HG03280 (cell line): ENCODE measurements at regions not wholly inside any gene's neighbourhood (a gene's known extent, or its start where the extent isn't known, plus 50 kb on each side); places are given as distances from the start of the nearest gene placed in this dataset.

Experiments used
- ATAC-seq: cut with Tn5 transposase; IDR thresholded peaks from one replicate; pipeline ENCODE4 v1.9.1; 2021; ENCODE audit warnings: mild to moderate bottlenecking, moderate library complexity; ENCODE audit not compliant: unreplicated experiment

DNA sequence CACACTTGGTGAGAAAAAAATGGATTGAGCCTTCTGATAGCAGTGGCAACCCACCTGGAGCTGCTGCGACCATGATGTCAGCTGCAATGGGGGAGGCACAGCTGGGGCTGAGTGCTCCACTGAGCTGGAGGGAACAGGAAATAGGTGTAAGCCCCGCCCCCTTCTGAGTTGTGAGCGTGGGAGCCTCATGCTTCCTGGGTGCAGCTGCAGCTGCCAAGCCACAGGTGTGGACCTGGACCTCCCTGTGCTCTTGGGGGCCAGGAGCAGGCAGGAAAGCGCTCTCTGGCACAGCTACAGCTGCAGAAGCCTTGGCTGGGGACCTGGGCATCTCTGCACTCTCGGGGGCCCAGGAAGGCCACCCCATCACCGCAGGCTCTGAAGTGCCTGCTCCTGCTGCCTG, 970.6 kb downstream of the DCDC2C start:
- ATAC-seq: no peak

DNA sequence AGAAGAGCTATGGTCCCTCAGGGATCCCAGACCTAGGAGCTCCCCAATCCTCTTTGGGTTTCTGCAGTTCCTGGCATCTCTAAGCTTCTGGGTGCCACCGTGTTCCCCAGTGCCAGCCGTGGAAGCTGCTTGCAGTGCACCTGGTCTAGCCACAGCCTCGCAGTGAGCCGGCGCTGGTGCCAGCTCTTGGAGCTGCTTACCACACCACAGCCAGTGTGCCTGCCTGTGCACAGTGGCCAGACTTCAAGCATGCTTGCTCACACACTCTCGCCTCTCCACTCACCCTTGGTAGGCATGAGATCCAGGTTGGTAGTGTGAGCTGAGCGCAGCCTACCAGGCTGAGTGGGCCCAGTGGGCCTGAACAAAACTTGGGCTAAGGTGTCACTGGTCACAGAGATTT, 971.9 kb downstream of the DCDC2C start:
- no peak for ATAC-seq

GRCh38 chr2:4678927-4679326, 975.6 kb downstream of the DCDC2C start:
- ATAC-seq: no peak

GRCh38 chr2:4679391-4679790, 976.0 kb downstream of the DCDC2C start:
- ATAC-seq: no peak

DNA sequence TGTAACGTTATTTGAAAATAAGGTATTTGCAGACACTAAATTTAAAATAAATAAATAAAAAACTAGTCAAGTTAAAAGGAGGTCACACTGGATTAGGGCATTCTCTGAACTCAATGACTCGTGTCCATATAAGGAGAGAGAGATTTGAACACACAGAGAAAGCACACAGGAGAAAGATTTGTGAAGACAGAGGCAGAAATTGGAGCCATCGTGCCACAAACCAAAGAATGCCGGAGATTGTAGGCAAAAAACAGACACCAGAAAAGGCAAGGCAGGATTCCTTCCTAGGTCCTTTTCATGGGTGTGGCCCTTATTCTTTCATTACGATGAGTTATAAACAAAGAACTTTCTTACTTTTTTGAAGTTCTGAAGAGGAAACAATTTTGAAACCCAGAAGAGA, 981.5 kb downstream of the DCDC2C start:
- ATAC-seq: no peak

DNA sequence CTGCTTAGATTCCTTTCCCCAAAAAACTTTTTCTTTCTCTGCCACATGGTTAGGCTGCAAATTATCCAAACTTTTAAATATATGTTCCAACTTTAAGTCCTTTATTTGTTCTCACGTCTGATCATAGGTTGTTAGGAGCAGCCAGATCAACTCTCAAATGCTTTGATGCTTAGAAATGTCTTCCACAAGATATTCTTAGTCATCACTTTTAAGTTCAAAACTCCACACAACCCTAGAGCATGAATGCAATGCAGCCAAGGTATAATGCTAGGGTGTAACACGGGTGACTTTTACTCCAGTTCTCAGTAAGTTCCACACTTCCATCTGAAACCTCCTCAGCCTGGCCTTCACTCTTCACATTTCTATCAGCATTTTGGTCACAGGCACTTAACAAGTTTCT, 987.5 kb downstream of the DCDC2C start:
- ATAC-seq: no peak

GRCh38 chr2:4693266-4693665, 989.9 kb downstream of the DCDC2C start:
- no peak for ATAC-seq

DNA sequence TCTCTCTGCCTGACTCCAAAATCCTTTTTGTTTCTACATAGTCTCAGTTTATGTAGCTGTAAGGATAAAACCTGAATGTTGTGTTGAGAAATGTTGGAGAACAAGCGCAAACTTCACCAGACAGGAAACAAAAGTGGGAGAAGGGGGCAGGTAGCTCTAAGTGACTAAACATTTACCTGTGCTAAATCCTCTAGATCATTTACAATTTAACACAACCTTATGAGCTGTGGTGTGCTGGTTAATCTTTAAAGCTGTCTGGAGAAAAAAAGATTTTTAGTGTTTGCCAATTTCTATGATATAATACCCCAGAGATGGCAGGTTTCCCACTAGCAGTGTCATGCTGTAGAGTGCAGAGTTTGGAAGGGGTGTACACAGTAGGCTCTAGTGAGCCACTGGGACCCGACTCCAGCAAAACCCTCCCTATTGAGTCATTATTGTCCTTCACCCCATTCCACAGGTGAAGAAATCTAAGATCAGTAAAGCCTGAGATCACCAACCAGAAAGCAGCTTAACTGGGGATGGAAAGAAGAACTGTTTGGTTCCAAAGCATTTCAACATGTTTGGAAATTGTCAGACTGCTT, 992.0 kb downstream of the DCDC2C start:
- ATAC-seq: no peak

DNA sequence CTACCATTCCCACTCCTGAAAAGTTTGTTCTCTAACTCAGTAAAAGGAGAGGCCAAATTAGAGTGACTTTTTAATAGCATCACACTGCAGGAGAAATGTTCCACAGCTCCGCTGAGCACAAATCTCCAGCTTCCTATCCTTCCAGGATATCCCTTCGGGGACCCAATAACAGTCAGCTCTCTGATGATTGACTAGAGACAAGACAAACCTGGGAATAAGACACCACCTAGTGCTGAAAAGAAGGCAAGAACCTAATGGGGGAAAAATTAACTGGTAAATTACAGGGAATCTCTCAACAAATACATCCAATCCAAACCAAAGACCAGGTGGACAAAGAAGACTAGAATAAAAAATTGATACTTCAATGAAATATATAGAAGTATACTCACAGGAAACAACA, 977.1 kb upstream of the SOX11 start:
- ATAC-seq: no peak

GRCh38 chr2:4718777-4719176, 973.4 kb upstream of the SOX11 start:
- ATAC-seq: no peak

GRCh38 chr2:4725618-4726017, 966.6 kb upstream of the SOX11 start:
- no peak for ATAC-seq

GRCh38 chr2:4732560-4732959, 959.6 kb upstream of the SOX11 start:
- ATAC-seq: no peak

DNA sequence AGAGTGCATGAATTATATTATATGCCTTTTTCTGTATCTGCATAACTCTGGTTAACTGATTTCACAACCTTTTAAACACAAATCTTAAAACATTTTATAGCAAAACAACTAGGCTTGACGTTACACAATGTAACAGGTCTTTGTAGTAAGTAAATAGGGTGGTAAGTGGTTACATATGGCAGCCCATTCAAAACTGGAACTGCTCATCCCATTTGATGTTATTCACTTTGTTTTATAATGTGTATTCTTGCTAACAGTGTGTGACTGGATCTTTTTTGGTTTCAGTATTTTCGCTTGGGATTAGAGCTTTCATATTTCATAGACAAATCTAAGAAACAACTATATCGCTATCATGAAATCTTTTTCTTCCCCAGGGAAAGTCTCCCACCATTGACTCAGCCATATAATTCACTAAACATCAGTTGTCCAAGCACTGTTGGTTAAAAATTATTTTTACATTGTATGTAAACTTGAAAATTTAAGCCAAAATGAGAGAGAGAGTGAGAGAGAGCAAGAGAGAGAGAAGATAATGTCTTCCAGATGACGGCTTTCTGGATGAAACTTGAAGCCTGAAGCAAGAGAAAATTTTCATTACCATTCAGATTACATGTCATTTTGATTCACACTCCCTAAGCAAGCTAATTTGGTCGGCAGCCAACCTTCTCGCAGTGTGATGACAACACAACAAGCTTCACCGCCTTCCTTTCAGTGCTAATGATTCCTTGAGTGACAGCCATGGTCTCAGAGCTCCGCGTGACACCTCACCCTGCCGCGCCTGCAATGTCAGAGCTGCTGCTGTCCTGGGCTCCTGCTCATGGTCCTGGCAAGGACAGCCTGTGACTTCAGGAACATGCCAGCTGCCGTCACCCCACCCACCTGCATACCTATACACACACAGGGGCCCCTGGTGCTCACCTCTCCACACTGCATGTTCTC, 946.9 kb upstream of the SOX11 start:
- ATAC-seq: no peak

- no peak for ATAC-seq
Measured at GRCh38 chr2:4753721-4754120, 938.5 kb upstream of the SOX11 start.

DNA sequence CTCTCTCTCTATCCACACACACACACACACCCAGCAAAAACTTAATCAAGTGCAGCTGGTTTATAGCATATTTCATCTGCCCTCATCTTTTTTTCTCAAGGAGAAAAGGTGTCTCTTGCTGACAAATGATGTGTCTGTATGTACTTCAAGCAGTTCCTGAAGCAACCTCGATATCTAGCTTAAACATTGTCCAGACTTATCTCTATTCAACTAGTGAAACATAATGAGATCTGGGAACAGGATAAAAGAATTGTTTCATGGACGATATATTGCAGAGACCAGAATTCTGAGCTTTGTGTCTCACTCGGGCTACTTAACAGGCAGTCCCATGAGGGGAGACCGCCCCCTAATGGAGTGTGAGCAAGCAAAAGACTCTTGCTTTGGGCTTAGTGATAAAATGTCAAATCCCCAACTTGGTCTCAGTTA, 929.2 kb upstream of the SOX11 start:
- no peak for ATAC-seq

DNA sequence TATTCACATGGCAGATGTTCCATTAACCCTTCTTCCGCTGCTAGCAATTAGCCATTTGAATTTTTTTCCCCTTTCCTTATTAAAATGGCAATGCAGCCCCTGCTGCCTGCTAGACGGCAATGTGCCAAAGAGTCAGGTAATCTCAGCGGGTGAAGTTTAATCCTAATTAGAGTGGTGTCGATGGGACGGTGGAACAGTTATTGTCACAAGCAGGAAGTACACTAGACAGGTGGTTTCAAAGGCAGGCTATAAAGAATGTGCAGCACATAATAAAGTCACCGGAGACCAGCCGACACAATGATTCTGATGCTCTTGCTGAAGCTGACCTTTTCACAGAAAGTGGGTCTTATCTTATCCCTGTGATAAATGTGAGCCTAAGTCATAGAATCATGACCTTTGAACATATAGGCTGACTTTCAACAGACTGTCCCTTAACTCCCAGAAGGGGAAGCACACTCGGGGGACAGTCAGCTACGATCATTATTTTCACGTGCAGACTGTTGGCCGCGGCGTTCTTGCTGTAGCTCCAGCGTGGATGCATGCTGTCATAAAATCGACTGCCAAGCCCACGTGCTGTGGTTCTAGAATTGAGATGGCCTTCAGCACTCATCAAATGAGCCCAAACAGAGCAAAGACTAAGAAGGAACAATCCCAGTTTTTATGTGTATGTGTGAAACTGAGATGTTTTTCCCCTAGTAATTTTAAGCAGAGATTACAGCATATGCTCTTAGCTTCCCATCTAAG, 926.2 kb upstream of the SOX11 start:
- no peak for ATAC-seq

DNA sequence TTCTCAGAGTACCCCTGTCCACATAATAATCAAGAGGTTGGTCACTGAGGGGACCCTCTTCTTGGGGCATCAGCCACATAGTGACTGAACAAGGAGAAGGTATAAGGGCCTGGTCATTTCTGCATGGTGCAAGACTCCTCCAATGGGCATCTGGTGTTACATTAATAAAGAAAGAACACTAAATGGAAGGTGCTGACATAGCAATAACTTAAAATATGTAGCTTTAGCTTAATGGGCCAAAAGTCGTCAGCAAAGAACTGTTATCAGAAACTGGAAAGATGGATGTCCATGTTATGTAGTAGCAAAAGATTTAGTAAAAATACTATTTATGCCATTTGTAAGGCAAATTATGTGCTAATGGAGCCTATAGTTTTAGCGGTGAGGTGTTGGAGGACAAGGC, 916.5 kb upstream of the SOX11 start:
- ATAC-seq: no peak

DNA sequence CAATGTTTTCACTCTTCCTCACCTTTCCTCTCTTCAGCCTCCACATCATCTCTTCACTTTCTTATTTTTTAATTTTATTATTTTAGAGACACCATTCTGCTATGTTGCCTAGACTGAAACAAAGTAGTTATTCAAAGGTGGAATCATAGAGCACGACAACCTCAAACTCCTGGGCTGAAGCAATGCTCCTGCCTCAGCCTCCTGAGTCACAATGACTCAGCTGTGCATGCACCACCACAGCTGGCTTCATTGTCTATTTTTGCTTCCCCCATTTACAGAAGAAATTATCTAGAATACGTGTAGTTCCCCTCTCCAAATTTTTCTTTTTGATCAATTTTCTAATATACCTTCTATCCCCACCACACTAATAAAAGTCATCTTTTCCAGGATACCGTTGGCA, 911.5 kb upstream of the SOX11 start:
- ATAC-seq: no peak

DNA sequence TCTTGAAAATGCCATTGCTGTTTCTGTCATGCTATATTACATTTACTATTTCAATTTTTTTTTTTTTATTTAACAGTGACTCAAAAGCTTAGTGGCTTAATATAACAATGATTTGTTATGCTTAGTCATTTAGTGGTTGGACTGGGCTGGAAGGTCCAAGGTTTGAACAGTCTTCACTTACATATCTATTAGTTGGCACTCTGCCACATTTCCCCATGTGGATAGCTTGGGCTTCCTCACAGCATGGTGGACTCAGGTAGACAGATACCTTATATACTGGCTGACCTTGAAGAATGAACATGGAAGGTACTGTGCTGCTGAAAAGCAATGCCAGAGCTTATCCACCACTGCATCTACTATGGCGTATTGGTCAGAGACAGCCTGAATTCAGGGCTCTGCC, 909.5 kb upstream of the SOX11 start:
- no peak for ATAC-seq

DNA sequence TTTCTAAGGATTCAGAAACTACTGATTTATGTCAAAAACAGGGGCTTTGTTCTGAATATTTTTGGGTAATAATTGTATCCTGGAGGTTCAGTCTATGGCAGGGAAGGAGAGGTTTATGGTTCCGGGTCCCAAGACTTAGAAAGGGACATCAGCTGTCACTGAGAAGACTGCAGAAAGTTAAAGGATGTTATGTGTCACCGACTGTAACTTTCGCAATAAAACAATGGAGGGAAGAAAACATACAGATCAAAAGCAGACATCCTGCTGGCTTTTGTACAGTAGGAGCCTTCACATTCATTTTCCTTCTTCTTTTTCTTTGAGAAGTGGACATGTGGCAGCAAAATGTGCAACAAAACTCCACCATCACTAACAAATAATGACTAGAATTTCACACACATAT, 900.7 kb upstream of the SOX11 start:
- no peak for ATAC-seq

DNA sequence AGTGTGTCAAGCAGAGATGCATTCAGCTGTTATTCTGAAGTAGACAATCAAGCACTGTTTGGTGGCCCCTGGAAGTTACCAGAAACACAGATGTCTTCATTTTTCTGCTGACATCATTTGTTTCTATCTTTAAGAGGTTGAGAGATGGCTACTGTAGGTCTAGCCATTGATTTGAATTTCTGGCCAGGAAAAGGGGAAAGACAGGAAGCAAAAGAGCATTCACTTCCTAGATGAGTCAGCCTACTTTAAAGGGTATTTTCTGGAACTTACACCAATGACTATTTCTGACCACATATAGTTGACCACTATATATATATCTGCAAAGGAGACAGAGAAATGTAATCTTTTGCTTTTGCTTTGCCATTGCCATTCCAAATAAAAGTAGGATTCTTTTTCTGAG, 900.1 kb upstream of the SOX11 start:
- ATAC-seq: no peak

- ATAC-seq: no peak
Measured at GRCh38 chr2:4803396-4803795, 888.8 kb upstream of the SOX11 start.
